AG04450 (cell line): ENCODE measurements at regions not wholly inside any gene's neighbourhood (a gene's known extent, or its start where the extent isn't known, plus 50 kb on each side); places are given as distances from the start of the nearest gene placed in this dataset.

ENCODE experiments used
- CTCF ChIA-PET: fragments of 300-600, 350-600 bp; formaldehyde crosslinking; extraction: SDS; loops from one replicate; lab custom pipeline; 2022; ENCODE audit warnings: antibody characterized with exemption, inconsistent platforms; lab: Charles Lee
- POLR2A ChIA-PET: fragments of 350-600 bp; formaldehyde crosslinking; extraction: SDS; loops from one replicate; lab custom pipeline; 2021; ENCODE audit warnings: antibody characterized with exemption, inconsistent platforms; lab: Yijun Ruan, JAX
- DNase-seq: peaks from one replicate; pipeline ENCODE4 v3.0.0-alpha.2; 2011; ENCODE audit warnings: low read depth, low spot score
- H3K27ac ChIP-seq: one replicate; pipeline ENCODE4 v1.5.1; 2012; ENCODE audit warnings: low read depth, low read length, control low read depth
- H3K27me3 ChIP-seq: one replicate; pipeline ENCODE4 v1.6.0; 2012; ENCODE audit warnings: low read length; ENCODE audit not compliant: control insufficient read depth, insufficient read depth
- H3K4me3 ChIP-seq: 2 replicates; pipeline ENCODE4 v1.5.1; 2011; ENCODE audit warnings: mild to moderate bottlenecking, low read depth, low read length, control low read depth
- H3K9me3 ChIP-seq: 2 replicates; pipeline ENCODE4 v1.5.1; 2012; ENCODE audit warnings: low read length; ENCODE audit not compliant: control insufficient read depth, insufficient read depth
- CTCF ChIP-seq: IDR thresholded peaks from 2 replicates; pipeline ENCODE4 v1.5.1; 2011; ENCODE audit warnings: low read depth, low read length, control low read depth, inconsistent platforms

- DNase-seq: no peak
- ChIA-PET CTCF (no interaction called here), POLR2A (no interaction called here)
- TF ChIP-seq CTCF: no peak
- Histone ChIP-seq H3K9me3 (no peaks in the 10 kb centered on the region), H3K27me3 (peaks cover 26% of the 10 kb centered on the region), H3K27ac (no peak overlapping the region), H3K4me3 (no peak overlapping the region)
These were observed 111.3 kb upstream of the ALDH1B1 start for GRCh38 chr9:38281196-38281595.

- ChIA-PET CTCF (no interaction called here), POLR2A (no interaction called here)
- no peak overlapping the region for H3K27ac ChIP-seq
- H3K4me3 ChIP-seq: no peak overlapping the region
- no peak for TF ChIP-seq CTCF
- peaks cover 23% of the 10 kb centered on the region for H3K27me3 ChIP-seq
- DNase-seq: no peak
- H3K9me3 ChIP-seq: no peaks in the 10 kb centered on the region
These were observed 112.2 kb upstream of the ALDH1B1 start for GRCh38 chr9:38280251-38280800.

GRCh38 chr9:38278931-38279679, 113.4 kb upstream of the ALDH1B1 start:
- Histone ChIP-seq H3K4me3 (no peak overlapping the region), H3K9me3 (no peaks in the 10 kb centered on the region), H3K27me3 (peaks cover 15% of the 10 kb centered on the region), H3K27ac (no peak overlapping the region)
- no peak for DNase-seq
- TF ChIP-seq CTCF: no peak
- CTCF ChIA-PET: no interaction called here
- POLR2A ChIA-PET: interaction anchor here (0.5 kb wide), 1 partner anchor 500 kb away, joined by 3 read pairs; no protein-coding TSS in a partner anchor

- no peak overlapping the region for H3K4me3 ChIP-seq
- H3K27ac ChIP-seq: no peak overlapping the region
- DNase-seq: no peak
- ChIA-PET CTCF (no interaction called here), POLR2A (no interaction called here)
- TF ChIP-seq CTCF: no peak
- H3K9me3 ChIP-seq: no peaks in the 10 kb centered on the region
- peaks cover 15% of the 10 kb centered on the region for H3K27me3 ChIP-seq
These were observed 114.0 kb upstream of the ALDH1B1 start for GRCh38 chr9:38278457-38278856.

- no peaks in the 10 kb centered on the region for H3K9me3 ChIP-seq
- no peak overlapping the region for H3K27ac ChIP-seq
- no peak overlapping the region for H3K4me3 ChIP-seq
- ChIA-PET CTCF (no interaction called here), POLR2A (no interaction called here)
- no peak for DNase-seq
- TF ChIP-seq CTCF: no peak
- peaks cover 19% of the 10 kb centered on the region for H3K27me3 ChIP-seq
These were observed 114.8 kb upstream of the ALDH1B1 start for GRCh38 chr9:38277601-38278200.
